Esophagus squamous epithelium (tissue), 5 donors: ENCODE measurements at regions not wholly inside any gene's neighbourhood (a gene's known extent, or its start where the extent isn't known, plus 50 kb on each side); places are given as distances from the start of the nearest gene placed in this dataset.

ENCODE experiments used
- DNase-seq: peaks from one replicate; lab custom pipeline; 2025; lab: John Stamatoyannopoulos, UW
- H3K27ac ChIP-seq, 4 donors: fragments of 200-600 bp; sonication (generic); one replicate each; pipeline ENCODE4 v1.5.1; 2016 to 2019; ENCODE audit warnings: mild to moderate bottlenecking in 1 of 4
- H3K27me3 ChIP-seq, 4 donors: fragments of 200-600 bp; sonication (generic); 1 replicate in 3 of 4; 2 replicates in 1 of 4; pipeline versions ENCODE4 v1.5.1 to v1.6.0; 2017 to 2021; ENCODE audit warnings: antibody characterized with exemption in 1 of 4
- H3K36me3 ChIP-seq, 3 donors: fragments of 200-600 bp; sonication (generic); one replicate each; pipeline ENCODE4 v1.5.1; 2016 to 2019
- H3K4me1 ChIP-seq, 3 donors: fragments of 200-600 bp; sonication (generic); one replicate each; pipeline ENCODE4 v1.5.1; 2017 to 2019
- H3K4me3 ChIP-seq, 4 donors: fragments of 200-600 bp; sonication (generic); 1 replicate in 3 of 4; 2 replicates in 1 of 4; pipeline ENCODE4 v1.5.1; 2016 to 2019; ENCODE audit warnings: mild to moderate bottlenecking in 2 of 4, moderate library complexity in 1 of 4
- H3K9me3 ChIP-seq, 3 donors: fragments of 200-600 bp; sonication (generic); one replicate each; pipeline ENCODE4 v1.5.1; 2016 to 2019
- POLR2A ChIP-seq, 4 donors: fragments of 450-650 bp; IDR thresholded peaks; one replicate each; pipeline ENCODE4 v1.6.1; 2017; ENCODE audit warnings: antibody characterized with exemption in 4 of 4, mild to moderate bottlenecking in 4 of 4, moderate library complexity in 3 of 4
- WGBS, 2 donors: methylation state at CpG; one replicate each; pipeline ENCODE4 v1.1.5; 2018; 5-methylcytosine and 5-hydroxymethylcytosine counted together
- intact Hi-C: fragments of 100-400 bp; cut with DNase I; formaldehyde crosslinking; loops from one replicate; pipeline ENCODE4 v1.15.0; 2022
- TF ChIP-seq, protein P1 (sequence below), 6 experiments: fragments of 450-650 bp in 4 of 6; fragments of 200-600 bp in 2 of 6; sonication (generic) in 2 of 6; IDR thresholded peaks; one replicate each; pipeline ENCODE4 v1.5.1; 2016 to 2019; ENCODE audit warnings: antibody characterized with exemption in 6 of 6, mild to moderate bottlenecking in 4 of 6, moderate library complexity in 4 of 6
- donor health status: DM: yes; HTN: yes; CAD: no.

DNA sequence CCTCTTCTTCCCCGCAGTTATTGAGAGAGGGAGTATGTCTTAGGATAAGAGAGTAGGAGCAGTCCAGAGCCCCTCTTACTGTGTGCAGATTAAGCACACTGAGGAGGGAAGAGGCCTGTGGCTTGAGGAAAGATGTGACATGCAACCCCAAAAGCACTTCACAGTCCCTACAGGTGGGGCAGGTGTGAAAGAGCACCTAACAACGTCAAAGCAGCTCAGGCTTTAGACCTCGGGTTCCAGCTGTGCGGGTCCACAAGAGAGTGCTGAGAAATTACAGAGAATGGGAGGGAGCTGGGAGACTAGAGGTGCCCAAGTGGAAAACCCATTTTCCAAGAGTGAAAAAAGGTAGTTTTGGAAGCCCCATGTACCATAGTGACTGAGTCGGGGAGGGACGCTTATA is 127.6 kb downstream of the SLC25A47 start:
- H3K4me1 ChIP-seq = no peaks in the 10 kb centered on the region
- no peaks in the 10 kb centered on the region for H3K36me3 ChIP-seq
- no peaks in the 10 kb centered on the region for H3K9me3 ChIP-seq
- no peak for DNase-seq
- 87 to 92% methylated on average over 6 of the region's 6 CpGs for WGBS, 2 donors
- H3K27ac ChIP-seq = no peak overlapping the region
- H3K27me3 ChIP-seq = no peaks in the 10 kb centered on the region
- TF ChIP-seq, protein P1, sequence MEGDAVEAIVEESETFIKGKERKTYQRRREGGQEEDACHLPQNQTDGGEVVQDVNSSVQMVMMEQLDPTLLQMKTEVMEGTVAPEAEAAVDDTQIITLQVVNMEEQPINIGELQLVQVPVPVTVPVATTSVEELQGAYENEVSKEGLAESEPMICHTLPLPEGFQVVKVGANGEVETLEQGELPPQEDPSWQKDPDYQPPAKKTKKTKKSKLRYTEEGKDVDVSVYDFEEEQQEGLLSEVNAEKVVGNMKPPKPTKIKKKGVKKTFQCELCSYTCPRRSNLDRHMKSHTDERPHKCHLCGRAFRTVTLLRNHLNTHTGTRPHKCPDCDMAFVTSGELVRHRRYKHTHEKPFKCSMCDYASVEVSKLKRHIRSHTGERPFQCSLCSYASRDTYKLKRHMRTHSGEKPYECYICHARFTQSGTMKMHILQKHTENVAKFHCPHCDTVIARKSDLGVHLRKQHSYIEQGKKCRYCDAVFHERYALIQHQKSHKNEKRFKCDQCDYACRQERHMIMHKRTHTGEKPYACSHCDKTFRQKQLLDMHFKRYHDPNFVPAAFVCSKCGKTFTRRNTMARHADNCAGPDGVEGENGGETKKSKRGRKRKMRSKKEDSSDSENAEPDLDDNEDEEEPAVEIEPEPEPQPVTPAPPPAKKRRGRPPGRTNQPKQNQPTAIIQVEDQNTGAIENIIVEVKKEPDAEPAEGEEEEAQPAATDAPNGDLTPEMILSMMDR (IDR thresholded peaks at IDR 0.05) = no peak
- TF ChIP-seq POLR2A (IDR thresholded peaks at IDR 0.05) = no peak
- intact Hi-C loops = no loop called here
- H3K4me3 ChIP-seq = no peak overlapping the region

DNA sequence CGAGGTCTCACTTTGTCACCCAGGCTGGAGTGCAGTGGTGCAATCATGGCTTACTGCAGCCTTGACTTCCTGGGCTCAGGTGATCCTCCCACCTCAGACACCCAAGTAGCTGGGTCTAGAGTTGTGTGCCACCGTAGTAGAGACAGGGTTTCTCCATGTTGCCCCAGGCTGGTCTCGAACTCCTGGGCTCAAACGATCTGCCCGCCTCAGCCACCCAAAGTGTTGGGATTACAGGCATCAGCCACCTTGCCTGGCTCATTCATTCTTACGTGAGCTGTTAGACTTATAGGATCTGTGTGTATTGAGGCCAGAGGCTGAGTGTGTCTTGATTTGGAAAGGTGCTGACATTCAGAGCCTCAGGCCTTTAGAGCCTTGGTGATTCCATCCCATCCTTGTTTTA is 128.1 kb downstream of the SLC25A47 start:
- Histone ChIP-seq H3K9me3 (no peaks in the 10 kb centered on the region), H3K4me1 (no peaks in the 10 kb centered on the region), H3K27me3 (no peaks in the 10 kb centered on the region), H3K27ac (no peak overlapping the region), H3K4me3 (no peak overlapping the region), H3K36me3 (no peaks in the 10 kb centered on the region)
- DNase-seq = no peak
- intact Hi-C loops = no loop called here
- 78 to 86% methylated on average over 1 of the region's 6 CpGs for WGBS, 2 donors
- TF ChIP-seq, protein P1 (IDR thresholded peaks at IDR 0.05) = no peak
- TF ChIP-seq POLR2A (IDR thresholded peaks at IDR 0.05) = no peak

- TF ChIP-seq POLR2A (IDR thresholded peaks at IDR 0.05) = no peak
- TF ChIP-seq, protein P1 (IDR thresholded peaks at IDR 0.05) = no peak
- Histone ChIP-seq H3K4me1 (no peaks in the 10 kb centered on the region), H3K27ac (no peak overlapping the region), H3K36me3 (no peaks in the 10 kb centered on the region), H3K4me3 (no peak overlapping the region), H3K27me3 (no peaks in the 10 kb centered on the region), H3K9me3 (no peaks in the 10 kb centered on the region)
- intact Hi-C loops = no loop called here
- 79 to 86% methylated on average over 2 of the region's 2 CpGs for WGBS, 2 donors
- DNase-seq = no peak
Measured at GRCh38 chr14:100453930-100454329, 130.8 kb downstream of the SLC25A47 start.

DNA sequence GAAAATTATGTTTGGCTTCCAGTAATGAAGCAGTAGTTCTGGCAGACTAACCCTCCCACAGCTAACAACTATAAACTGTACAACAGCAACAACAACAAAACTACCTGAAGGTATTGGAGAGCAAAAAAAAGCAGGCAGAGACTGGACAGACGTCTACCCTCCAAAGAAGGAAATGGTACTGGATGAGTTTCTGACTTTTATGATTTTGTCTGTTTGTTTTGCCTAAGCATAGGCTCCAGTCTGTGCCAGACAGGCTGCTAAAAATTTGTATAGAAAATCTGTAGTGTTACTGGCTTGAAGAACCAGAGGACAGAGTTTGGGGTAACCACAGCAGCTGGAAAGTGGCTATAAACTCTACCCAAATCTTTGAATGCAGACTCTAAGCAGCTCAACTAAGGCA is 131.3 kb downstream of the SLC25A47 start:
- H3K4me1 ChIP-seq = no peaks in the 10 kb centered on the region
- intact Hi-C loops = no loop called here
- no peak overlapping the region for H3K27ac ChIP-seq
- TF ChIP-seq, protein P1 (IDR thresholded peaks at IDR 0.05) = no peak
- no peak for TF ChIP-seq POLR2A (IDR thresholded peaks at IDR 0.05)
- 47 to 69% methylated on average over 1 of the region's 1 CpG for WGBS, 2 donors
- no peaks in the 10 kb centered on the region for H3K36me3 ChIP-seq
- no peaks in the 10 kb centered on the region for H3K27me3 ChIP-seq
- H3K4me3 ChIP-seq = no peak overlapping the region
- no peaks in the 10 kb centered on the region for H3K9me3 ChIP-seq
- DNase-seq = no peak

- peaks cover 0 to 12% (median 0%) of the 10 kb centered on the region in 3 donors for H3K36me3 ChIP-seq
- intact Hi-C loops = no loop called here
- WGBS, 2 donors = 93% methylated on average over 3 of the region's 3 CpGs
- no peak overlapping the region for H3K27ac ChIP-seq
- TF ChIP-seq, protein P1 (IDR thresholded peaks at IDR 0.05) = no peak
- no peak for TF ChIP-seq POLR2A (IDR thresholded peaks at IDR 0.05)
- DNase-seq = no peak
- no peaks in the 10 kb centered on the region for H3K4me1 ChIP-seq
- no peak overlapping the region for H3K4me3 ChIP-seq
- no peaks in the 10 kb centered on the region for H3K27me3 ChIP-seq
- H3K9me3 ChIP-seq = no peaks in the 10 kb centered on the region
Measured at GRCh38 chr14:100463937-100464336, 123.3 kb downstream of the BEGAIN start.
